ENCODE measurements at regions not wholly inside any gene's neighbourhood (a gene's known extent, or its start where the extent isn't known, plus 50 kb on each side); places are given as distances from the start of the nearest gene placed in this dataset.

- no peak for TF ChIP-seq CTCF (IDR thresholded peaks at IDR 0.05)
- no peak for TF ChIP-seq EP300 (IDR thresholded peaks at IDR 0.05; ENCODE audit: low read depth)
- TF ChIP-seq POLR2A (IDR thresholded peaks at IDR 0.05): no peak
- no peak for TF ChIP-seq POLR2AphosphoS5 (IDR thresholded peaks at IDR 0.05)
Measured at GRCh38 chr5:88557131-88557530, 288.5 kb upstream of the TMEM161B start.

All from transverse colon (tissue), 4 donors.